SK-N-SH (cell line): ENCODE measurements at regions not wholly inside any gene's neighbourhood (a gene's known extent, or its start where the extent isn't known, plus 50 kb on each side); places are given as distances from the start of the nearest gene placed in this dataset.

Source experiments
- CTCF ChIA-PET: fragments of 300-600, 350-600 bp; formaldehyde crosslinking; extraction: SDS; loops from one replicate; lab custom pipeline; 2021; lab: Yijun Ruan, JAX
- POLR2A ChIA-PET: fragments of 350-600 bp; sonication (Branson Sonifier 250); formaldehyde crosslinking; extraction: SDS; loops from one replicate; lab custom pipeline; 2020; ENCODE audit warnings: antibody characterized with exemption, inconsistent platforms; lab: Yijun Ruan, JAX
- DNase-seq: peaks from one replicate; pipeline ENCODE4 v3.0.0; 2012
- H2AFZ ChIP-seq: fragments of 200-600 bp; sonication (generic); 2 replicates; pipeline ENCODE4 v1.8.1; 2016; ENCODE audit warnings: antibody characterized with exemption, mild to moderate bottlenecking, low read depth
- H3F3A ChIP-seq: fragments of 200-600 bp; sonication (generic); replicated peaks from 2 replicates; pipeline ENCODE3; 2016; ENCODE audit warnings: antibody characterized with exemption, mild to moderate bottlenecking; ENCODE audit not compliant: insufficient read depth
- H3K27ac ChIP-seq, 2 experiments: fragments of 200-500 bp in 1 of 2; fragments of 200-600 bp in 1 of 2; sonication (Bioruptor generic) in 1 of 2; sonication (generic), shearing (Covaris generic) in 1 of 2; 2 replicates each; pipeline versions ENCODE4 v1.5.1 to v1.6.1; 2014 to 2016; ENCODE audit warnings: low read depth in 2 of 2, inconsistent platforms in 1 of 2, low read length in 1 of 2, mild to moderate bottlenecking in 1 of 2, mixed read lengths in 1 of 2
- H3K27me3 ChIP-seq: fragments of 200-600 bp; sonication (generic), shearing (Covaris generic); 2 replicates; pipeline ENCODE4 v1.6.1; 2016; ENCODE audit warnings: mixed run types; ENCODE audit not compliant: insufficient read depth
- H3K36me3 ChIP-seq, 2 experiments: fragments of 200-500 bp in 1 of 2; fragments of 200-600 bp in 1 of 2; sonication (Bioruptor generic) in 1 of 2; sonication (generic) in 1 of 2; replicated peaks in 1 of 2; 2 replicates each; pipeline versions ENCODE3 to v1.5.1; 2014 to 2016; ENCODE audit warnings: low read length in 1 of 2, mild to moderate bottlenecking in 1 of 2; ENCODE audit not compliant: insufficient read depth in 2 of 2, control insufficient read depth in 1 of 2
- H3K4me1 ChIP-seq, 2 experiments: fragments of 200-500 bp in 1 of 2; fragments of 200-600 bp in 1 of 2; sonication (Bioruptor generic) in 1 of 2; sonication (generic), shearing (Covaris generic) in 1 of 2; 2 replicates each; pipeline versions ENCODE4 v1.5.1 to v1.6.1; 2014 to 2016; ENCODE audit warnings: low read depth in 1 of 2, low read length in 1 of 2, mixed run types in 1 of 2; ENCODE audit not compliant: insufficient read depth in 2 of 2, control insufficient read depth in 1 of 2
- H3K4me2 ChIP-seq: fragments of 200-600 bp; sonication (generic), shearing (Covaris generic); 2 replicates; pipeline ENCODE4 v1.6.1; 2017; ENCODE audit warnings: mixed run types
- H3K4me3 ChIP-seq, 2 experiments: fragments of 200-500 bp in 1 of 2; fragments of 200-600 bp in 1 of 2; sonication (Bioruptor generic) in 1 of 2; sonication (generic), shearing (Covaris generic) in 1 of 2; 2 replicates each; pipeline versions ENCODE4 v1.5.1 to v1.8.1; 2014 to 2016; ENCODE audit warnings: low read depth in 2 of 2, inconsistent platforms in 1 of 2, low read length in 1 of 2, mild to moderate bottlenecking in 1 of 2, mixed read lengths in 1 of 2, moderate library complexity in 1 of 2
- H3K79me2 ChIP-seq: fragments of 200-600 bp; sonication (generic); 2 replicates; pipeline ENCODE4 v1.8.1; 2017; ENCODE audit warnings: mild to moderate bottlenecking; ENCODE audit not compliant: insufficient read depth
- H3K9ac ChIP-seq: fragments of 200-600 bp; sonication (generic); 2 replicates; pipeline ENCODE4 v1.6.1; 2017; ENCODE audit warnings: mixed run types
- H3K9me2 ChIP-seq: fragments of 200-600 bp; sonication (generic); 2 replicates; pipeline ENCODE4 v1.6.1; 2017; ENCODE audit warnings: mixed run types
- H3K9me3 ChIP-seq: fragments of 200-600 bp; sonication (generic); 2 replicates; pipeline ENCODE4 v1.6.1; 2017; ENCODE audit warnings: mixed run types, mild to moderate bottlenecking, moderate library complexity
- H4K20me1 ChIP-seq: fragments of 200-600 bp; sonication (generic); 2 replicates; pipeline ENCODE4 v1.6.1; 2017; ENCODE audit warnings: mild to moderate bottlenecking, mixed run types; ENCODE audit not compliant: insufficient read depth
- CHD2 ChIP-seq: fragments of 150-350 bp; IDR thresholded peaks from 2 replicates; pipeline ENCODE4 v1.6.1; 2018; ENCODE audit warnings: low read length; ENCODE audit not compliant: partially characterized antibody
- FOSL2 ChIP-seq: IDR thresholded peaks from 2 replicates; pipeline ENCODE4 v1.4.0; 2012; ENCODE audit warnings: low read depth, mild to moderate bottlenecking, moderate library complexity, borderline replicate concordance
- FOXJ3 ChIP-seq: sonication (generic); formaldehyde crosslinking; IDR thresholded peaks from 2 replicates; pipeline ENCODE4 v1.5.1; 2020; ENCODE audit warnings: mild to moderate bottlenecking, missing genetic modification reagents
- GATA2 ChIP-seq: sonication (generic); formaldehyde crosslinking; IDR thresholded peaks from 2 replicates; pipeline ENCODE4 v1.5.0; 2020; ENCODE audit warnings: mild to moderate bottlenecking, missing genetic modification reagents
- MXI1 ChIP-seq: IDR thresholded peaks from 2 replicates; pipeline ENCODE4 v1.6.1; 2012; ENCODE audit warnings: mild to moderate bottlenecking, low read depth, low read length, improper control_type of control experiment
- NFIC ChIP-seq: IDR thresholded peaks from 2 replicates; pipeline ENCODE4 v1.4.0; 2012; ENCODE audit warnings: borderline replicate concordance
- NRF1 ChIP-seq: IDR thresholded peaks from 2 replicates; pipeline ENCODE4 v1.6.1; 2012; ENCODE audit warnings: low read depth, mild to moderate bottlenecking, low read length
- RCOR1 ChIP-seq: fragments of 150-350 bp; IDR thresholded peaks from 2 replicates; pipeline ENCODE4 v1.6.1; 2017; ENCODE audit warnings: antibody characterized with exemption, low read length
- SIN3A ChIP-seq: IDR thresholded peaks from 2 replicates; pipeline ENCODE4 v1.6.1; 2012; ENCODE audit warnings: low read depth, mild to moderate bottlenecking, low read length, moderate library complexity, borderline replicate concordance
- TCF12 ChIP-seq: IDR thresholded peaks from 2 replicates; pipeline ENCODE4 v1.4.0; 2012
- TEAD4 ChIP-seq: IDR thresholded peaks from 2 replicates; pipeline ENCODE4 v1.4.0; 2012; ENCODE audit warnings: mild to moderate bottlenecking, borderline replicate concordance; ENCODE audit not compliant: insufficient read depth
- WGBS: methylation state at CpG from one replicate; pipeline ENCODE4 v1.1.6; 2017; ENCODE audit warnings: low lambda C conversion rate; 5-methylcytosine and 5-hydroxymethylcytosine counted together
- TF ChIP-seq, protein P1 (sequence below): IDR thresholded peaks from 2 replicates; pipeline ENCODE4 v1.6.1; 2012; ENCODE audit warnings: mild to moderate bottlenecking, low read depth, low read length, moderate library complexity
- TF ChIP-seq, protein P2 (sequence below): IDR thresholded peaks from 2 replicates; pipeline ENCODE4 v1.4.0; 2012; ENCODE audit warnings: low read depth, borderline replicate concordance

DNA sequence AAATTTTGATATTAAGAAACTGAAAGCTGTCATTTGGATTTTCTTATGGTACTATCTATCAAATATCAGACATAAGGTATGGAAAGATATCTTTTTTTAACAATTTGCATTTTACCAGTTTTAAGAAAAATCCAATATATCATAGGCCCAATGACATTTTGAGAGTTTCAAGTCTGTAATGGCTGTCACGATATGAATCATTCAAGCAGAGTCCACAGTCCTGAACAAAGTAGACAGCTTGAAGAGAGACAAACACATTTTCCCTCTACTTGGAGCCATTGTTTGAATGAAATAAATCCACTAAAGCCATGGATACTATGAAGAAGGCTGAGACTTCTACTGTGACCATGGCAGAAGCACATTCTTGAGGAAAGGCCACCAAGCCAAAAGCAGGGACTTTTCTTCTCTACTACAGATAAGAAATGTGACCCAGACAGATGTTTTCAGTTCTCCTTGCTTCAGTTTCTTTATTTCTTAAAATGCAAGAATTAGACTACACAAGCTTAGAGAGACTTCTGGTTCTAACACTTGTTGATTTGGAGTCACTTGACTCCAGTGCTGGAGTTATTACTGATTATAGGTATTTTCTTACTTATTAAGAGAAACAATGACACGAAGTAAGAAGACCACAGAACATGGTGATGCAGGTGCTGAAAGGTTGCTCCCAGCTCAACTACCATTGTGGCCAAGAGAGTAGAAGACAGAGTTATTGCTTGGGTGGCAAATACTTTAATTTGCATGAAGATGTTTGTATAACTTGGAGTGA, 429.1 kb downstream of the KIF20B start:
- Histone ChIP-seq H3K4me2 (no peak overlapping the region), H2AFZ (no peak overlapping the region), H3K9ac (no peak overlapping the region), H3K9me3 (no peaks in the 10 kb centered on the region), H3K9me2 (no peaks in the 10 kb centered on the region), H3K27me3 (no peaks in the 10 kb centered on the region), H3K36me3 (no peaks in the 10 kb centered on the region), H3K4me1 (no peaks in the 10 kb centered on the region), H3F3A (no peaks in the 10 kb centered on the region), H4K20me1 (no peaks in the 10 kb centered on the region), H3K79me2 (no peaks in the 10 kb centered on the region), H3K27ac (no peak overlapping the region), H3K4me3 (no peak overlapping the region)
- DNase-seq: no peak
- TF ChIP-seq, protein P1, sequence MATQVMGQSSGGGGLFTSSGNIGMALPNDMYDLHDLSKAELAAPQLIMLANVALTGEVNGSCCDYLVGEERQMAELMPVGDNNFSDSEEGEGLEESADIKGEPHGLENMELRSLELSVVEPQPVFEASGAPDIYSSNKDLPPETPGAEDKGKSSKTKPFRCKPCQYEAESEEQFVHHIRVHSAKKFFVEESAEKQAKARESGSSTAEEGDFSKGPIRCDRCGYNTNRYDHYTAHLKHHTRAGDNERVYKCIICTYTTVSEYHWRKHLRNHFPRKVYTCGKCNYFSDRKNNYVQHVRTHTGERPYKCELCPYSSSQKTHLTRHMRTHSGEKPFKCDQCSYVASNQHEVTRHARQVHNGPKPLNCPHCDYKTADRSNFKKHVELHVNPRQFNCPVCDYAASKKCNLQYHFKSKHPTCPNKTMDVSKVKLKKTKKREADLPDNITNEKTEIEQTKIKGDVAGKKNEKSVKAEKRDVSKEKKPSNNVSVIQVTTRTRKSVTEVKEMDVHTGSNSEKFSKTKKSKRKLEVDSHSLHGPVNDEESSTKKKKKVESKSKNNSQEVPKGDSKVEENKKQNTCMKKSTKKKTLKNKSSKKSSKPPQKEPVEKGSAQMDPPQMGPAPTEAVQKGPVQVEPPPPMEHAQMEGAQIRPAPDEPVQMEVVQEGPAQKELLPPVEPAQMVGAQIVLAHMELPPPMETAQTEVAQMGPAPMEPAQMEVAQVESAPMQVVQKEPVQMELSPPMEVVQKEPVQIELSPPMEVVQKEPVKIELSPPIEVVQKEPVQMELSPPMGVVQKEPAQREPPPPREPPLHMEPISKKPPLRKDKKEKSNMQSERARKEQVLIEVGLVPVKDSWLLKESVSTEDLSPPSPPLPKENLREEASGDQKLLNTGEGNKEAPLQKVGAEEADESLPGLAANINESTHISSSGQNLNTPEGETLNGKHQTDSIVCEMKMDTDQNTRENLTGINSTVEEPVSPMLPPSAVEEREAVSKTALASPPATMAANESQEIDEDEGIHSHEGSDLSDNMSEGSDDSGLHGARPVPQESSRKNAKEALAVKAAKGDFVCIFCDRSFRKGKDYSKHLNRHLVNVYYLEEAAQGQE: no peak
- TF ChIP-seq NRF1 (no peak), MXI1 (no peak), TEAD4 (no peak)
- WGBS: 0% methylated on average over 2 of the region's 2 CpGs
- POLR2A ChIA-PET: no interaction called here
- CTCF ChIA-PET: no interaction called here

DNA sequence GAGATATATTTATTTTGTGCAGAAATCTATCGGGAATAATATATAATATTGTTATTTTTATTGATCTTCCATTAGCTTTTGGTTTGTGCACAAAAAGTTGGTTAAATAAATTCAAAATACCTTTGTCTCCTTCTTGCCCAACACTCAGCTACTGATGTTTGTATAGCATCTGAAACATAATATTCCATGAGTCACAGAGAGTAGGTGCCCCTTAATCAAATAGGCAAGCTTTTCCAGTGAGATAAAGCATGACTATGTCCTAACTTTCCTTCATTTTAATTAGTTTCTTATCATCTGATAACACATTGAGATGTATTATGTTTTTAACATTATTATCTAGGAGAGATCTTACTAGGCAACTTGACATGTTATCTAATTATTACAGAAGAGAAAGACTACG, 432.2 kb downstream of the KIF20B start:
- Histone ChIP-seq H3K79me2 (no peaks in the 10 kb centered on the region), H3F3A (no peaks in the 10 kb centered on the region), H3K36me3 (no peaks in the 10 kb centered on the region), H3K4me1 (no peaks in the 10 kb centered on the region), H2AFZ (no peak overlapping the region), H3K9ac (no peak overlapping the region), H3K4me2 (no peak overlapping the region), H3K9me2 (no peaks in the 10 kb centered on the region), H3K27me3 (no peaks in the 10 kb centered on the region), H3K9me3 (peaks cover 13% of the 10 kb centered on the region; the same call in 1 of the 2 replicates), H3K4me3 (no peak overlapping the region), H3K27ac (no peak overlapping the region), H4K20me1 (no peaks in the 10 kb centered on the region)
- POLR2A ChIA-PET: no interaction called here
- TF ChIP-seq TCF12 (no peak), MXI1 (no peak), FOSL2 (no peak), NFIC (no peak), CHD2 (no peak), NRF1 (no peak), SIN3A (no peak), GATA2 (no peak), FOXJ3 (CRISPR knock-in tag) (no peak), RCOR1 (no peak)
- TF ChIP-seq, protein P2, sequence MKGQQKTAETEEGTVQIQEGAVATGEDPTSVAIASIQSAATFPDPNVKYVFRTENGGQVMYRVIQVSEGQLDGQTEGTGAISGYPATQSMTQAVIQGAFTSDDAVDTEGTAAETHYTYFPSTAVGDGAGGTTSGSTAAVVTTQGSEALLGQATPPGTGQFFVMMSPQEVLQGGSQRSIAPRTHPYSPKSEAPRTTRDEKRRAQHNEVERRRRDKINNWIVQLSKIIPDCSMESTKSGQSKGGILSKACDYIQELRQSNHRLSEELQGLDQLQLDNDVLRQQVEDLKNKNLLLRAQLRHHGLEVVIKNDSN: no peak
- CTCF ChIA-PET: no interaction called here
- WGBS: 2% methylated on average over 2 of the region's 2 CpGs
- no peak for DNase-seq
